ENCODE measurements at regions not wholly inside any gene's neighbourhood (a gene's known extent, or its start where the extent isn't known, plus 50 kb on each side); places are given as distances from the start of the nearest gene placed in this dataset.

- DNase-seq (ENCODE audit: low read depth), result no peak
Measured at GRCh38 chr7:106419455-106420182, 134.8 kb upstream of the NAMPT start.

GRCh38 chr7:106418526-106418925 is 133.7 kb upstream of the NAMPT start:
- no peak for DNase-seq (ENCODE audit: low read depth)

GRCh38 chr7:106418094-106418493 is 133.3 kb upstream of the NAMPT start:
- no peak for DNase-seq (ENCODE audit: low read depth)

- DNase-seq (ENCODE audit: low read depth), result no peak
Measured at GRCh38 chr7:106417273-106417902, 132.6 kb upstream of the NAMPT start.

GRCh38 chr7:106416430-106416829 is 131.6 kb upstream of the NAMPT start:
- no peak for DNase-seq (ENCODE audit: low read depth)

GRCh38 chr7:106415433-106415832 is 130.7 kb upstream of the NAMPT start:
- no peak for DNase-seq (ENCODE audit: low read depth)

- DNase-seq (ENCODE audit: low read depth), result no peak
Measured at GRCh38 chr7:106413446-106413845, 128.7 kb upstream of the NAMPT start.

GRCh38 chr7:106405697-106406141 is 120.9 kb upstream of the NAMPT start:
- no peak for DNase-seq (ENCODE audit: low read depth)

GRCh38 chr7:106402898-106403297 is 118.1 kb upstream of the NAMPT start:
- no peak for DNase-seq (ENCODE audit: low read depth)

GRCh38 chr7:106400923-106401322 is 116.1 kb upstream of the NAMPT start:
- no peak for DNase-seq (ENCODE audit: low read depth)

- no peak for DNase-seq (ENCODE audit: low read depth)
Measured at GRCh38 chr7:106398786-106399185, 114.0 kb upstream of the NAMPT start.

- no peak for DNase-seq (ENCODE audit: low read depth)
Measured at GRCh38 chr7:106397994-106398393, 113.2 kb upstream of the NAMPT start.

GRCh38 chr7:106394526-106394925 is 109.7 kb upstream of the NAMPT start:
- no peak for DNase-seq (ENCODE audit: low read depth)

- no peak for DNase-seq (ENCODE audit: low read depth)
Measured at GRCh38 chr7:106393564-106394251, 108.9 kb upstream of the NAMPT start.

GRCh38 chr7:106392590-106392989 is 107.8 kb upstream of the NAMPT start:
- no peak for DNase-seq (ENCODE audit: low read depth)

GRCh38 chr7:106392144-106392543 is 107.4 kb upstream of the NAMPT start:
- no peak for DNase-seq (ENCODE audit: low read depth)

- DNase-seq (ENCODE audit: low read depth), result no peak
Measured at GRCh38 chr7:106386958-106387357, 102.2 kb upstream of the NAMPT start.

- no peak for DNase-seq (ENCODE audit: low read depth)
Measured at GRCh38 chr7:106384373-106384772, 99.6 kb upstream of the NAMPT start.

GRCh38 chr7:106382929-106383328 is 98.1 kb upstream of the NAMPT start:
- no peak for DNase-seq (ENCODE audit: low read depth)

- DNase-seq (ENCODE audit: low read depth), result no peak
Measured at GRCh38 chr7:106382129-106382528, 97.3 kb upstream of the NAMPT start.

- no peak for DNase-seq (ENCODE audit: low read depth)
Measured at GRCh38 chr7:106381252-106381651, 96.5 kb upstream of the NAMPT start.

- no peak for DNase-seq (ENCODE audit: low read depth)
Measured at GRCh38 chr7:106377847-106378361, 93.1 kb upstream of the NAMPT start.
